ENCODE measurements at regions not wholly inside any gene's neighbourhood (a gene's known extent, or its start where the extent isn't known, plus 50 kb on each side); places are given as distances from the start of the nearest gene placed in this dataset.
"Not testable (repeated sequence)": the region's sequence is repeated elsewhere in the genome, so short reads cannot be mapped to it uniquely, and the experiment has no call there.

GRCh38 chr2:217597681-217598080, 405.1 kb downstream of the TNS1 start:
- DNase-seq (ENCODE audit: extremely low spot score), result no peak
- ChIA-PET CTCF (interaction anchor here (0.6 kb wide), 1 partner anchor 19 kb away, joined by 4 read pairs; no protein-coding TSS in a partner anchor), POLR2A (no interaction called here)
- TF ChIP-seq LEF1 (IDR thresholded peaks at IDR 0.05; ENCODE audit: borderline replicate concordance) (no peak), CTBP1 (IDR thresholded peaks at IDR 0.05; ENCODE audit: borderline replicate concordance) (no peak), L3MBTL2 (conservative IDR thresholded peaks at IDR 0.05) (no peak), ELF4 (IDR thresholded peaks at IDR 0.05) (no peak), ARNT (IDR thresholded peaks at IDR 0.05) (no peak), SUZ12 (IDR thresholded peaks at IDR 0.05) (no peak), BHLHE40 (IDR thresholded peaks at IDR 0.05; ENCODE audit: borderline replicate concordance) (no peak), FOXA1 (IDR thresholded peaks at IDR 0.05) (no peak), NFRKB (IDR thresholded peaks at IDR 0.05) (no peak), FOXK2 (IDR thresholded peaks at IDR 0.05) (no peak)

GRCh38 chr2:217597145-217597544, 405.6 kb downstream of the TNS1 start:
- DNase-seq (ENCODE audit: extremely low spot score), result no peak
- POLR2A ChIA-PET, result no interaction called here
- TF ChIP-seq ZNF384 (IDR thresholded peaks at IDR 0.05) (no peak), L3MBTL2 (conservative IDR thresholded peaks at IDR 0.05) (no peak), CTBP1 (IDR thresholded peaks at IDR 0.05; ENCODE audit: borderline replicate concordance) (no peak), LEF1 (IDR thresholded peaks at IDR 0.05; ENCODE audit: borderline replicate concordance) (no peak), NFRKB (IDR thresholded peaks at IDR 0.05) (no peak), SP1 (IDR thresholded peaks at IDR 0.05) (no peak), ELF4 (IDR thresholded peaks at IDR 0.05) (no peak), TARDBP (IDR thresholded peaks at IDR 0.05) (no peak), ARNT (IDR thresholded peaks at IDR 0.05) (no peak), FOXK2 (IDR thresholded peaks at IDR 0.05) (no peak), FOXA1 (IDR thresholded peaks at IDR 0.05) (no peak)
- TF ChIP-seq, protein P1, sequence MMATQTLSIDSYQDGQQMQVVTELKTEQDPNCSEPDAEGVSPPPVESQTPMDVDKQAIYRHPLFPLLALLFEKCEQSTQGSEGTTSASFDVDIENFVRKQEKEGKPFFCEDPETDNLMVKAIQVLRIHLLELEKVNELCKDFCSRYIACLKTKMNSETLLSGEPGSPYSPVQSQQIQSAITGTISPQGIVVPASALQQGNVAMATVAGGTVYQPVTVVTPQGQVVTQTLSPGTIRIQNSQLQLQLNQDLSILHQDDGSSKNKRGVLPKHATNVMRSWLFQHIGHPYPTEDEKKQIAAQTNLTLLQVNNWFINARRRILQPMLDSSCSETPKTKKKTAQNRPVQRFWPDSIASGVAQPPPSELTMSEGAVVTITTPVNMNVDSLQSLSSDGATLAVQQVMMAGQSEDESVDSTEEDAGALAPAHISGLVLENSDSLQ (IDR thresholded peaks at IDR 0.05), result no peak
- CTCF ChIA-PET, result no interaction called here

DNA sequence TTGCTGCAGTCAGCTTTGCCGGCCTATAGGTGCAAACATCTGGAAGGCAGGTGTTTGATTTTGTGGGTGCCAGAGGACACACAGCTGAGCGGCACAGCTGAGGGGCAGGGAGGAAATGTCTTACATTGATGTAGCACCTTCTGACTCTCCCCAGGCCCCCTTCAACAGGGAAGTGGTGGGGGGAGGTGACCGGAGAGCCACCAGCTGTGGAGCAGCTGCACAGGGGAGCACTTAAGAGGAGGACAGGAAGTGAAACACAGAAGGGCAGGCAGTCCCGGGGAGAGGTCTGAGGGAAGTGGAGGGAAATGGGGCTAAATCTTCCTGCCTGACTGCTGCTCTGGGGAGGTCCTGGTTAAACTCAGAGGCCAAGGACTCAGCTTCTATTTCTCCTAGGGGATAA, 409.1 kb downstream of the TNS1 start:
- TF ChIP-seq L3MBTL2 (conservative IDR thresholded peaks at IDR 0.05) (no peak), FOXA1 (IDR thresholded peaks at IDR 0.05) (no peak), ELF4 (IDR thresholded peaks at IDR 0.05) (no peak), BHLHE40 (IDR thresholded peaks at IDR 0.05; ENCODE audit: borderline replicate concordance) (no peak), ARNT (IDR thresholded peaks at IDR 0.05) (no peak)
- no peak for DNase-seq (ENCODE audit: extremely low spot score)
- ChIA-PET CTCF (no interaction called here), POLR2A (no interaction called here)

GRCh38 chr2:217588266-217588665, 414.5 kb downstream of the TNS1 start:
- POLR2A ChIA-PET, result no interaction called here
- TF ChIP-seq ELF4 (IDR thresholded peaks at IDR 0.05) (no peak), L3MBTL2 (conservative IDR thresholded peaks at IDR 0.05) (no peak)
- no peak for DNase-seq (ENCODE audit: extremely low spot score)
- CTCF ChIA-PET, result no interaction called here

DNA sequence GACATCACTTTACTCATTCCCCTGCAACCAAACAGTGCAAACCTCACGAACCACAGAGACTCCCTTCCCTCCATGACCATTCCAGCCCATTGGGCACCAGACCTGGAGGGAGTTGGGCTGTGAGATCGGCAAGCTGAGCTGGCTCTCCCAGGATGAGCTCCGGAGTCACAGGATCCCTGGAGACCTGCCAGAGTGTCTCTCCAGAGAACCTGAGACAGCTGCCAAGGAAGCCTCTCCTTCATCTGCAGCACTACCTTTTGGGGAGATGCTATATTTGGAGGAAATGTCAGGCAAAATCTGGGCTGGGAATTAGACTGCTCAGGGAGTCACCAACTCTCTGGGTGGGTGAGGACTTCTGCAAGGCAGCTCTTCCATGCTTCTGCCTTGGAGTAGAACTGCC, 417.4 kb downstream of the TNS1 start:
- CTCF ChIA-PET, result no interaction called here
- TF ChIP-seq NFRKB (IDR thresholded peaks at IDR 0.05), result no peak
- no peak for TF ChIP-seq HDGF (IDR thresholded peaks at IDR 0.05; ENCODE audit: borderline replicate concordance)
- TF ChIP-seq SP1 (IDR thresholded peaks at IDR 0.05), result no peak
- no peak for TF ChIP-seq FOXA1 (IDR thresholded peaks at IDR 0.05)
- no peak for TF ChIP-seq LEF1 (IDR thresholded peaks at IDR 0.05; ENCODE audit: borderline replicate concordance)
- no peak for TF ChIP-seq CTBP1 (IDR thresholded peaks at IDR 0.05; ENCODE audit: borderline replicate concordance)
- TF ChIP-seq ELF4 (IDR thresholded peaks at IDR 0.05), result no peak
- TF ChIP-seq FOXM1 (IDR thresholded peaks at IDR 0.05; ENCODE audit: borderline replicate concordance), result no peak
- no peak for TF ChIP-seq TARDBP (IDR thresholded peaks at IDR 0.05)
- TF ChIP-seq, protein P1 (IDR thresholded peaks at IDR 0.05), result no peak
- POLR2A ChIA-PET, result no interaction called here
- DNase-seq (ENCODE audit: extremely low spot score), result no peak

- POLR2A ChIA-PET; DNase-seq (ENCODE audit: extremely low spot score); CTCF ChIA-PET: not testable (repeated sequence)
Observed at GRCh38 chr2:217580407-217580806, 422.4 kb downstream of the TNS1 start.

- TF ChIP-seq LEF1 (IDR thresholded peaks at IDR 0.05; ENCODE audit: borderline replicate concordance) (no peak), L3MBTL2 (conservative IDR thresholded peaks at IDR 0.05) (no peak), CTBP1 (IDR thresholded peaks at IDR 0.05; ENCODE audit: borderline replicate concordance) (no peak), ARNT (IDR thresholded peaks at IDR 0.05) (no peak), TARDBP (IDR thresholded peaks at IDR 0.05) (no peak), ELF4 (IDR thresholded peaks at IDR 0.05) (no peak), HDGF (IDR thresholded peaks at IDR 0.05; ENCODE audit: borderline replicate concordance) (no peak), FOXM1 (IDR thresholded peaks at IDR 0.05; ENCODE audit: borderline replicate concordance) (no peak), BHLHE40 (IDR thresholded peaks at IDR 0.05; ENCODE audit: borderline replicate concordance) (no peak), NFRKB (IDR thresholded peaks at IDR 0.05) (no peak), FOXA1 (IDR thresholded peaks at IDR 0.05) (no peak), SUZ12 (IDR thresholded peaks at IDR 0.05) (no peak), FOXK2 (IDR thresholded peaks at IDR 0.05) (no peak), ZNF384 (IDR thresholded peaks at IDR 0.05) (no peak), SP1 (IDR thresholded peaks at IDR 0.05) (no peak)
- TF ChIP-seq, protein P1 (IDR thresholded peaks at IDR 0.05), result no peak
- ChIA-PET CTCF (no interaction called here), POLR2A (no interaction called here)
- DNase-seq (ENCODE audit: extremely low spot score), result no peak
Observed at GRCh38 chr2:217573571-217573970, 429.2 kb downstream of the TNS1 start.

Data from HEK293T (cell line).